SK-N-MC (cell line): ENCODE measurements at regions not wholly inside any gene's neighbourhood (a gene's known extent, or its start where the extent isn't known, plus 50 kb on each side); places are given as distances from the start of the nearest gene placed in this dataset.
A peak's percentile ranks its signal among the peaks of the same experiment; 100 is the strongest.

Source experiments
- DNase-seq: peaks from one replicate; pipeline ENCODE4 v3.0.0-alpha.2; 2011; ENCODE audit warnings: low read depth, low spot score
- H3K27ac ChIP-seq: fragments of 200-600 bp; sonication (generic); 2 replicates; pipeline ENCODE4 v1.5.1; 2016; ENCODE audit warnings: mixed run types
- H3K36me3 ChIP-seq: fragments of 200-600 bp; sonication (generic); 2 replicates; pipeline ENCODE4 v1.6.1; 2017; ENCODE audit warnings: antibody characterized with exemption, low read length, mixed read lengths; ENCODE audit not compliant: insufficient read depth
- H3K4me3 ChIP-seq: fragments of 200-600 bp; sonication (generic); 2 replicates; pipeline ENCODE4 v1.5.1; 2016
- H3K9ac ChIP-seq: fragments of 200-600 bp; sonication (generic); 2 replicates; pipeline ENCODE4 v1.8.0; 2017; ENCODE audit warnings: mixed run types, mixed read lengths; ENCODE audit not compliant: insufficient read length
- H3K9me3 ChIP-seq: fragments of 200-600 bp; sonication (generic); 2 replicates; pipeline ENCODE4 v1.6.1; 2017; ENCODE audit warnings: low read depth, mild to moderate bottlenecking, antibody characterized with exemption, low read length, moderate library complexity, mixed read lengths
- EZH2 ChIP-seq: fragments of 200-600 bp; sonication (generic); IDR thresholded peaks from one replicate; pipeline ENCODE4 v1.6.1; 2017; ENCODE audit warnings: antibody characterized with exemption
- FOXP2 ChIP-seq: optimal IDR thresholded peaks from 2 replicates; pipeline ENCODE3; 2011; ENCODE audit warnings: mild to moderate bottlenecking, moderate library complexity; ENCODE audit not compliant: insufficient read depth; ENCODE audit errors: extremely low read length, control extremely low read depth
- POLR2AphosphoS5 ChIP-seq: IDR thresholded peaks from 2 replicates; pipeline ENCODE4 v1.6.1; 2012; ENCODE audit warnings: mild to moderate bottlenecking, low read depth, low read length, borderline replicate concordance

DNA sequence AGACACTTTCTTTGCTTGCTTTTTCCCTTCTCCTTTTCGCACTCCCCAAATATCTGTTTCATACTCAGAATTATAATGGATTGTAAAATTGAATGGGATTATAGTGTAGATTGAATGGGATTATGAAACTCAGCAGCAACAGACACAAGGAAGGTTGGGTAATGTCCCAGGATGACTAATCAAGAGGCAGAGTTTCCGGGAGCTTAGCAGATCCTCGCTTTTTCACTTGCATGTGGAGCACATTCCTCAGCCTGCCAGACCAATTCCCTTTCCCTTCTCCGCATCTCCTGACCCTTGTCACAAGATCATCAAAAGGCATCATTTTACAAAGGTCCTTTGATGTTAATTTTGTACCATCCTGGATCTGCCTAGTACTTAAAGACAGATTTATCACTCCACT is 55.1 kb upstream of the SLC1A1 start:
- Histone ChIP-seq H3K4me3 (no peak overlapping the region), H3K27ac (no peak overlapping the region), H3K9me3 (no peaks in the 10 kb centered on the region), H3K36me3 (no peaks in the 10 kb centered on the region), H3K9ac (no peak overlapping the region)
- TF ChIP-seq POLR2AphosphoS5: no peak
- no peak for TF ChIP-seq EZH2
- TF ChIP-seq FOXP2: no peak
- DNase-seq: no peak

DNA sequence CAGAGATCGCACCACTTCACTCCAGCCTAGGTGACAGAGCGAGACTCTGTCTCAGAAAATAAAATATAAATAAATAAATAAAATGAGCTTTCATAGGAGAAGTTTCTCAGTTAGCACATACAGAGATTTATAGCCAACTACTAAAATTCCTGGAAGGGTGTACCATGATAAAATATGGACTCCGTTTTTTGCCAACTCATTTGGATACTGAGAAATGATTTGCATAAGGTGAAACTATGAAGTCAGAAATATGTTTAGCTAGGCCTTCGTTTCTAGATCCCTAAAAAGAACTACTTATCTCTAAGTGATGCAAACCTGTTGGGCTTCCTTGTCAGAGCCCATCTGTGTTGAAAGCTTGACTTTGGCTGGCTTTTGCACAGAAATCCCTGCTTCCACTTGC is 56.9 kb upstream of the SLC1A1 start:
- Histone ChIP-seq H3K27ac (no peak overlapping the region), H3K4me3 (no peak overlapping the region), H3K9ac (no peak overlapping the region), H3K36me3 (no peaks in the 10 kb centered on the region), H3K9me3 (no peaks in the 10 kb centered on the region)
- DNase-seq: no peak
- TF ChIP-seq FOXP2: no peak
- no peak for TF ChIP-seq EZH2
- no peak for TF ChIP-seq POLR2AphosphoS5

- no peak overlapping the region for H3K27ac ChIP-seq
- no peak for DNase-seq
- no peak overlapping the region for H3K9ac ChIP-seq
- H3K4me3 ChIP-seq: no peak overlapping the region
- TF ChIP-seq POLR2AphosphoS5 (no peak), FOXP2 (no peak), EZH2 (no peak)
- no peaks in the 10 kb centered on the region for H3K36me3 ChIP-seq
- H3K9me3 ChIP-seq: no peaks in the 10 kb centered on the region
Observed at GRCh38 chr9:4430432-4431261, 59.6 kb upstream of the SLC1A1 start.

DNA sequence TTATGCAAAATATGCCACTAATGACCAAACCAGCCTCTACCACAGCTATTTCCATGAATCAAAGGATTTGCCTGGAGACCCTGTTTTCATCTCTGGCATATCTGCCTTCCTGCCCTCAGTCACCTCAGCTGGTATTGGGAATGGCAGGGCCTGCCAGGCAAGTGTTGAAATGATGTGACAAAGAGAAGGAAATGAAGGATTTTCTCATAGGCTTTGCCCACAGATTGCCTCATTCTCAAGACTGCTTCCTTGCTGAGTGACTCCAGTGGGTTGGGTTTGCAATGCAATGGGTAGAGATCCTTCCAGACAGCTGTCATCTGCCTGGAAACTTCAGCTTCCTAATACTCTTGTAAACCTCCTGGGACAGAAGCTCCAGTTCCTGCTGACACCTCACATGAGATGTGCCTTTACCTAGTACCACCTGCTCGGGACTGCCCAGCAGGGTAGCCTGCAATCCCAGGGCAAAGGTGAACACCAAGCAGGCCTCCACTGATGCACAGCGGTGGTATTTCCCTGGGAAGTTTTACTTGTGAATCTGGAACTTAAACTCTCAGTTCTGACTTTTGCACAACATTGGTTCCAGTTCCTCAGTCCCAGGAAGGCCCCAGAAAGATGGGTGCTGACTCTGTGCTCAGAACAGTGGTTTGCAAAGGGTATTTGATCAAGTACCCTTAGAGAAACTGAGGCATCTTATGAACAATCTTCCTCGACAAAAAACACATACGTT is 64.8 kb upstream of the SLC1A1 start:
- TF ChIP-seq EZH2 (no peak), POLR2AphosphoS5 (no peak), FOXP2 (no peak)
- no peaks in the 10 kb centered on the region for H3K9me3 ChIP-seq
- no peak for DNase-seq
- H3K4me3 ChIP-seq: no peak overlapping the region
- no peaks in the 10 kb centered on the region for H3K36me3 ChIP-seq
- H3K9ac ChIP-seq: no peak overlapping the region
- H3K27ac ChIP-seq: peak overlapping the region; percentile 73

- no peak for TF ChIP-seq POLR2AphosphoS5
- TF ChIP-seq EZH2: no peak
- TF ChIP-seq FOXP2: no peak
Observed at GRCh38 chr9:4424891-4425290, 65.4 kb upstream of the SLC1A1 start.

DNA sequence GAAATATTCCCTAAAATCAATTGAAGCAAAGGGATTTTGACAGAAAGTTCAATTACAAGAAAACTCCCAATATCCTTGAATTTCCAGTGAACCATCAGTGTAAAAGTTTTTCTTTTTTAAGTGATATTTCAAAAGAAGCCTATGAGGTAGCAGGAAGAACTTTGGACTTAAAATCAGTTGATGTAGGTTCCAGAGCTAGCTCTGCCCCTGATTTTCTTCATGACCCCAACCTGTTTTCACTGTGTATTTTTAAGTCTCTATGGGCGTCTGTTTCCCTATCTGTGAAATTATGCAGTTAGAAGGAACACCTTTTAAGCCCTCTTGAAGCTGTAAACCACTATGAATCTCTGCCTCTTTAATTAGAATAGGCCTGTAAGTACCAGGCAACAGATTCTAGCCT is 66.2 kb upstream of the SLC1A1 start:
- TF ChIP-seq EZH2 (no peak), FOXP2 (no peak), POLR2AphosphoS5 (no peak)
- no peak overlapping the region for H3K27ac ChIP-seq
- no peak for DNase-seq
- H3K9me3 ChIP-seq: no peaks in the 10 kb centered on the region
- no peak overlapping the region for H3K9ac ChIP-seq
- no peak overlapping the region for H3K4me3 ChIP-seq
- H3K36me3 ChIP-seq: no peaks in the 10 kb centered on the region

More at GRCh38 chr9:4424891-4425290, 65.4 kb upstream of the SLC1A1 start:
- Histone ChIP-seq H3K4me3 (no peak overlapping the region), H3K36me3 (no peaks in the 10 kb centered on the region), H3K27ac (peak overlapping the region; percentile 73), H3K9ac (no peak overlapping the region), H3K9me3 (no peaks in the 10 kb centered on the region)
- no peak for DNase-seq

DNA sequence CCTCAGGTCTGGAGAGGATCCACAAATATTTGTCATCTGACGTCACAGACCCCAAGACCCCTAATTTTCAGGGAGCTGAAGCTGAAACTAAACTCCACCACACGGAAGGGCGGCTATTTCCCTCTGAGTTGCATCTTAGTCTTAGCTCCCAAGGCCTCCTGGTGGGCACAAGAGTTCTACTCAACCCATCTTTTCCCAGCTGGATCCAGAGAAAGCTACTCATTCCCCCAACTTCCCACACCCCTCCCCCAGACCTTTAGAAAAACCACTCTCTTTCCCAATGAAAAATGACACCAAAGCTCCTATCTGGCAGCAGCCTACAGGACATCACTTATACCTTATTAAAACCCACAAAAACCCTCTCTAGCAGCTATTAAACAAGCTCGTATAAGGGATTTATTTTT is 67.1 kb upstream of the SLC1A1 start:
- no peaks in the 10 kb centered on the region for H3K9me3 ChIP-seq
- no peak overlapping the region for H3K4me3 ChIP-seq
- DNase-seq: no peak
- no peaks in the 10 kb centered on the region for H3K36me3 ChIP-seq
- TF ChIP-seq EZH2: no peak
- TF ChIP-seq POLR2AphosphoS5: no peak
- no peak for TF ChIP-seq FOXP2
- no peak overlapping the region for H3K27ac ChIP-seq
- no peak overlapping the region for H3K9ac ChIP-seq

DNA sequence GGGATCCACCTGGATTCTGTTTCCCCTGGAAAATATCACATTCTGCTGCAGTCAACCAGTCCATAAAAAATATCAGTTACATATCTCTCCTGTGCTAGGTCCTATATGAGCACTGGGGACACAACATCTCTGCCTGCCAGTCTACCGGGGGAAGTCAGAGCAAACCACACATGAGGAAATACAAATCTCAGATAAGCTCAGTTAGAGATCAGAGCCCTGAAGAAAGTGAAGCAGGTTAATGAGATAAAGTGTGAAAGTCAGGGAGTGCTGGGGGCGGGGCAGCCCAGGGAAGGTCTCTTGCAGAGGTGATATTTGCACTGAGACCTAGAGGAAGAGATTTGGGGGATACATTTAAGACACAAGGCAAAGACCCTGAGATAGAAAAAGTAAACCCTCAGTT is 67.8 kb upstream of the SLC1A1 start:
- Histone ChIP-seq H3K9me3 (no peaks in the 10 kb centered on the region), H3K9ac (no peak overlapping the region), H3K4me3 (no peak overlapping the region), H3K36me3 (no peaks in the 10 kb centered on the region), H3K27ac (no peak overlapping the region)
- TF ChIP-seq POLR2AphosphoS5 (no peak), EZH2 (no peak), FOXP2 (no peak)
- DNase-seq: no peak

DNA sequence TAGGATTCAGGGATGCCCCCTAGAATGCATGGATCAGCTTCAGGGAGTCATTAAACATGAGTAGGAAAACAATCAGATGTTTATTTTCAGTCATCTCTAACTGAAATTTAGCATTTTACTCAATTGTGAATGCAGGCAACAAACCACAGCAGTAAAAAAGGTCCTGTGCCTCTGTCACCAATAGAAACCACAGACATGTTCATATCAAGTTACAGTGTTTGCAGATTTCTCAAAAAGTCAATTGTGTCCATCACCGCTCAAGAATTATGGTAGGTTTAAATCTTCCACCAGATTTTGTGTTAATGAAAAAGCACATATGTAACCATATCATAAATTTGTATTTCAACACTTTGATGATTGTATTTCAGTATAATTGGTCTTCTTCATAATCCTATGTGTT is 68.4 kb upstream of the SLC1A1 start:
- no peak overlapping the region for H3K27ac ChIP-seq
- no peak overlapping the region for H3K9ac ChIP-seq
- no peaks in the 10 kb centered on the region for H3K9me3 ChIP-seq
- no peak for TF ChIP-seq POLR2AphosphoS5
- no peak for TF ChIP-seq EZH2
- TF ChIP-seq FOXP2: no peak
- H3K36me3 ChIP-seq: no peaks in the 10 kb centered on the region
- DNase-seq: no peak
- H3K4me3 ChIP-seq: no peak overlapping the region
